HEK293 (cell line): ENCODE measurements at regions not wholly inside any gene's neighbourhood (a gene's known extent, or its start where the extent isn't known, plus 50 kb on each side); places are given as distances from the start of the nearest gene placed in this dataset.
"Not testable (repeated sequence)": the region's sequence is repeated elsewhere in the genome, so short reads cannot be mapped to it uniquely, and the experiment has no call there.

ENCODE experiments used
- CTCF ChIA-PET: fragments of 350-600 bp; formaldehyde crosslinking; extraction: SDS; loops from one replicate; lab custom pipeline; 2021; ENCODE audit warnings: antibody characterized with exemption; lab: Yijun Ruan, JAX
- POLR2A ChIA-PET: fragments of 300-600 bp; formaldehyde crosslinking; extraction: SDS; loops from one replicate; lab custom pipeline; 2020; ENCODE audit warnings: antibody characterized with exemption, inconsistent platforms; lab: Yijun Ruan, JAX
- H3K27ac ChIP-seq: fragments of 200-500 bp; sonication (Bioruptor generic); 2 replicates; pipeline ENCODE4 v1.5.1; 2014; ENCODE audit warnings: low read depth, low read length, control low read depth, inconsistent platforms; ENCODE audit errors: extremely low read depth
- H3K36me3 ChIP-seq, 2 experiments: fragments of 200-500 bp in 1 of 2; sonication (Bioruptor generic) in 1 of 2; 1 replicate in 1 of 2; 2 replicates in 1 of 2; pipeline ENCODE4 v1.5.1; 2014 to 2017; ENCODE audit warnings: inconsistent platforms in 2 of 2, low read length in 2 of 2; ENCODE audit not compliant: control insufficient read depth in 2 of 2, insufficient read depth in 1 of 2
- H3K4me1 ChIP-seq: fragments of 200-500 bp; sonication (Bioruptor generic); 2 replicates; pipeline ENCODE4 v1.5.1; 2014; ENCODE audit warnings: mild to moderate bottlenecking, low read length, inconsistent platforms; ENCODE audit not compliant: control insufficient read depth, insufficient read depth
- H3K4me3 ChIP-seq: 2 replicates; pipeline ENCODE4 v1.5.1; 2011; ENCODE audit warnings: low read depth, mild to moderate bottlenecking, control low read depth, low read length, moderate library complexity
- H3K9me3 ChIP-seq: fragments of 200-500 bp; sonication (Bioruptor generic); 2 replicates; pipeline ENCODE4 v1.5.1; 2014; ENCODE audit warnings: low read depth, low read length, inconsistent platforms; ENCODE audit not compliant: control insufficient read depth, insufficient read depth
- BCL11B ChIP-seq: fragments of 450-650 bp; formaldehyde crosslinking; IDR thresholded peaks from 2 replicates; pipeline ENCODE4 v1.5.1; 2016; ENCODE audit warnings: low read depth, missing biosample characterization, missing genetic modification characterization
- FEZF1 ChIP-seq: fragments of 450-650 bp; formaldehyde crosslinking; IDR thresholded peaks from 2 replicates; pipeline ENCODE4 v1.5.1; 2016; ENCODE audit warnings: missing biosample characterization, missing genetic modification characterization
- GLI2 ChIP-seq: fragments of 450-650 bp; formaldehyde crosslinking; IDR thresholded peaks from 2 replicates; pipeline ENCODE4; 2017; ENCODE audit warnings: missing biosample characterization, missing genetic modification characterization, low read depth, borderline replicate concordance
- HIC1 ChIP-seq: fragments of 450-650 bp; formaldehyde crosslinking; IDR thresholded peaks from 2 replicates; pipeline ENCODE4 v1.5.1; 2016; ENCODE audit warnings: missing biosample characterization, missing genetic modification characterization
- MZF1 ChIP-seq: fragments of 450-650 bp; formaldehyde crosslinking; IDR thresholded peaks from 2 replicates; pipeline ENCODE4 v1.5.1; 2017; ENCODE audit warnings: missing biosample characterization, missing genetic modification characterization, borderline replicate concordance
- REPIN1 ChIP-seq: fragments of 450-650 bp; formaldehyde crosslinking; IDR thresholded peaks from 2 replicates; pipeline ENCODE4 v1.5.1; 2017; ENCODE audit warnings: missing biosample characterization, missing genetic modification characterization, low read depth
- ZBTB7A ChIP-seq: fragments of 450-650 bp; formaldehyde crosslinking; IDR thresholded peaks from 2 replicates; pipeline ENCODE4 v1.5.1; 2016; ENCODE audit warnings: low read depth, missing biosample characterization, missing genetic modification characterization
- ZFP3 ChIP-seq: fragments of 450-650 bp; formaldehyde crosslinking; IDR thresholded peaks from 2 replicates; pipeline ENCODE4 v1.5.1; 2016; ENCODE audit warnings: low read depth, missing biosample characterization, missing genetic modification characterization
- ZFP69B ChIP-seq: fragments of 450-650 bp; formaldehyde crosslinking; IDR thresholded peaks from 2 replicates; pipeline ENCODE4 v1.5.1; 2016; ENCODE audit warnings: missing biosample characterization, missing genetic modification characterization
- ZNF341 ChIP-seq: fragments of 450-650 bp; formaldehyde crosslinking; IDR thresholded peaks from 2 replicates; pipeline ENCODE4; 2016; ENCODE audit warnings: low read depth, missing biosample characterization, missing genetic modification characterization
- ZNF571 ChIP-seq: fragments of 450-650 bp; formaldehyde crosslinking; IDR thresholded peaks from 2 replicates; pipeline ENCODE4 v1.5.0; 2017; ENCODE audit warnings: missing biosample characterization, missing genetic modification characterization
- ZNF624 ChIP-seq: fragments of 450-650 bp; formaldehyde crosslinking; IDR thresholded peaks from 2 replicates; pipeline ENCODE4 v1.5.1; 2017; ENCODE audit warnings: missing biosample characterization, missing genetic modification characterization
- ZNF654 ChIP-seq: fragments of 450-650 bp; formaldehyde crosslinking; IDR thresholded peaks from 2 replicates; pipeline ENCODE4 v1.5.1; 2016; ENCODE audit warnings: low read depth, missing biosample characterization, missing genetic modification characterization
- ZNF792 ChIP-seq: fragments of 450-650 bp; formaldehyde crosslinking; IDR thresholded peaks from 2 replicates; pipeline ENCODE4 v1.5.1; 2016; ENCODE audit warnings: missing biosample characterization, missing genetic modification characterization
- TF ChIP-seq, protein P1 (sequence below): fragments of 450-650 bp; formaldehyde crosslinking; IDR thresholded peaks from 2 replicates; pipeline ENCODE4 v1.5.1; 2016; ENCODE audit warnings: missing biosample characterization, missing genetic modification characterization

- H3K4me3 ChIP-seq, H3K4me1 ChIP-seq, POLR2A ChIA-PET, CTCF ChIA-PET, H3K36me3 ChIP-seq, H3K27ac ChIP-seq, H3K9me3 ChIP-seq: not testable (repeated sequence)
Observed at GRCh38 chr7:32768866-32769510, 122.6 kb downstream of the KBTBD2 start.

DNA sequence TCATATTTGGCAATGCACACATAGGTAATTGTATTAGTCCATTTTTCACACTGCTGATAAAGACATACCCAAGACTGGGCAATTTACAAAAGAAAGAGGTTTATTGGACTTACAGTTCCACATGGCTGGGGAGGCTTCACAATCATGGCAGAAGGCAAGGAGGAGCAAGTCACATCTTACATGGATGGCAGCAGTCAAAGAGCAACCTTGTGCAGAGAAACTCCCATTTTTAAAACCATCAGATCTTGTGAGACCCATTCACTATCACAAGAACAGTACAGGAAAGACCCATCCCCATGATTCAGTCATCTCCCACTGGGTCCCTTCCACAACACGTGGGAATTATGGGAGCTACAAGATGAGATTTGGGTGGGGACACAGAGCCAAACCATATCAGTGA is 123.2 kb downstream of the KBTBD2 start:
- CTCF ChIA-PET, POLR2A ChIA-PET, H3K9me3 ChIP-seq, H3K4me1 ChIP-seq, H3K27ac ChIP-seq, H3K36me3 ChIP-seq, H3K4me3 ChIP-seq: not testable (repeated sequence)

DNA sequence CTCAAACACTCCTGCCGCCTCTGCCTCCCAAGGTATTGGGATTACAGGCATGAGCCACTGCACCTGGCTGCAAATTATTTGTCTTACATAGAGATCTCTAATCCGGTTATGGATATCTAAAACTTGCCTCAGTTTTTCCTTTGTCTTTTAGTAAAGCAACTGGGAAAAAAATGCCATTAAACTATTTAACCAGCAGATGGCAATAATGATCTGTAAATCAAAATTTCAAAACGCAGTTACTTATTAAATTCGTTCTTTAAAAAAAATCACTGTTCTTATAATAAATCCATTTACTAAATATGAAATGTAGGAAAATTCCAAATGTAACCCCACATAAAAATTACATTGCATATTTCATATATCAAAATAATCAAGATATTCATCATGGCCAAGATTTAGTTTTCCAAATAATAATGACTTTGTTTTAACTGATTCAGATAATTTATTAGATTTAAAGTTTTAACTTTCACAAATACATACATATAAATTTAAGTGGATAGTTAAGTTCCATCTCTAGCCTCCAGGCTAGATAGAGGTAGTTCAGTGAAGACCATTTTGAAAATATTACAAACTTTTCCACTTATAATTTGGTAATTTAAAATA is 125.8 kb downstream of the KBTBD2 start:
- POLR2A ChIA-PET, H3K4me3 ChIP-seq, H3K9me3 ChIP-seq, H3K36me3 ChIP-seq, H3K4me1 ChIP-seq, H3K27ac ChIP-seq: not testable (repeated sequence)
- TF ChIP-seq ZNF654 (tag by site-specific recombination): peak; percentile 45
- CTCF ChIA-PET: interaction anchor here (0.8 to 1.0 kb wide), 2 partner anchors 341 to 343 kb away, joined by 3 to 4 read pairs; no protein-coding TSS in a partner anchor

- no peak overlapping the region for H3K4me3 ChIP-seq
- no peak for TF ChIP-seq HIC1 (tag by site-specific recombination)
- TF ChIP-seq, protein P1, sequence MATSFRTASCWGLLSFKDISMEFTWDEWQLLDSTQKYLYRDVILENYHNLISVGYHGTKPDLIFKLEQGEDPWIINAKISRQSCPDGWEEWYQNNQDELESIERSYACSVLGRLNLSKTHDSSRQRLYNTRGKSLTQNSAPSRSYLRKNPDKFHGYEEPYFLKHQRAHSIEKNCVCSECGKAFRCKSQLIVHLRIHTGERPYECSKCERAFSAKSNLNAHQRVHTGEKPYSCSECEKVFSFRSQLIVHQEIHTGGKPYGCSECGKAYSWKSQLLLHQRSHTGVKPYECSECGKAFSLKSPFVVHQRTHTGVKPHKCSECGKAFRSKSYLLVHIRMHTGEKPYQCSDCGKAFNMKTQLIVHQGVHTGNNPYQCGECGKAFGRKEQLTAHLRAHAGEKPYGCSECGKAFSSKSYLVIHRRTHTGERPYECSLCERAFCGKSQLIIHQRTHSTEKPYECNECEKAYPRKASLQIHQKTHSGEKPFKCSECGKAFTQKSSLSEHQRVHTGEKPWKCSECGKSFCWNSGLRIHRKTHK (tag by site-specific recombination): no peak
- no peak for TF ChIP-seq ZNF341 (tag by site-specific recombination)
- no peak for TF ChIP-seq ZFP69B (tag by site-specific recombination)
- no peak for TF ChIP-seq ZNF792
- no peak for TF ChIP-seq ZNF624 (tag by site-specific recombination)
- no peak for TF ChIP-seq ZNF571 (tag by site-specific recombination)
- no peak for TF ChIP-seq GLI2
- TF ChIP-seq MZF1 (tag by site-specific recombination): no peak
- no peak for TF ChIP-seq REPIN1
- no peak for TF ChIP-seq ZFP3
- no peak for TF ChIP-seq FEZF1 (tag by site-specific recombination)
- TF ChIP-seq ZBTB7A (tag by site-specific recombination): no peak
- no peak for TF ChIP-seq BCL11B (tag by site-specific recombination)
- no peaks in the 10 kb centered on the region for H3K4me1 ChIP-seq
- no peaks in the 10 kb centered on the region for H3K9me3 ChIP-seq
- no peaks in the 10 kb centered on the region for H3K36me3 ChIP-seq
- ChIA-PET CTCF (interaction anchor here (0.8 to 1.0 kb wide), 2 partner anchors 342 to 343 kb away, joined by 3 to 4 read pairs; no protein-coding TSS in a partner anchor), POLR2A (no interaction called here)
- H3K27ac ChIP-seq: no peak overlapping the region
Observed at GRCh38 chr7:32765185-32765584, 126.4 kb downstream of the KBTBD2 start.
